ENCODE measurements at regions not wholly inside any gene's neighbourhood (a gene's known extent, or its start where the extent isn't known, plus 50 kb on each side); places are given as distances from the start of the nearest gene placed in this dataset.

DNA sequence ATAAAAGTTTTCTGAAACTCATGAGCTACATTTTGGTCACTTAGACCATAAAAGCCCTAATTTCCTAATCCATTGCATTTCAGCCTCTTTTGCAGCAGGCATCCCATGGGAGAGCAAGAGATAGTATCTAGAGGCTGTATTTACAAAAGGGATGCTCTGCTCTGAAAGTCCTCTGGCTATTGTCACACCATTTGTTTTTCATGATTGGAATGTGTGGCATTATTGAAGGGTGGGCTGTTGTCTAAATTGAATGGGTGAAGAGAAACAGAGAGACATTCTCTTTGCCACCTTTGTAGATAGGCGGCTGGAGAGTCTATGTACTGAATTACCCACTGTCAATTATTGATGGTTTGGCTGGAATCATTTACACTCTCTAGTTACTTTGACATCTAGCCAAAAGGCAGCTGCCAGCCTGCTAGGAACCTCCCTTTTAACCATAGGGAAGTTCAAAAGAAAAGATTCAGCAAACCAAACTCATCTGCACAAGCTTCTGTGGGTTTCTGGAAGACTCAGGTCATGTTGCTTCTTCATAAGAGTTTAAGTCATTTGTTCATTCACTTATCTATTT is 89.8 kb upstream of the RARB start:
- TF ChIP-seq FOXM1 (IDR thresholded peaks at IDR 0.05; ENCODE audit: low read depth, low read length) (no peak), EZH2 (IDR thresholded peaks at IDR 0.05; ENCODE audit: borderline replicate concordance, control insufficient read depth, low read depth, low read length) (no peak), NRF1 (conservative IDR thresholded peaks at IDR 0.05; ENCODE audit: low read depth, low read length) (no peak), EED (IDR thresholded peaks at IDR 0.05; ENCODE audit: low read depth) (no peak), POLR2AphosphoS5 (IDR thresholded peaks at IDR 0.05; ENCODE audit: low read length) (no peak), BCL11A (IDR thresholded peaks at IDR 0.05; ENCODE audit: low read depth, low read length) (no peak), ETV6 (conservative IDR thresholded peaks at IDR 0.05 in 1 of 2, IDR thresholded peaks at IDR 0.05 in 1 of 2; ENCODE audit: borderline replicate concordance in 1 of 2, low read depth in 1 of 2) (no peak)
- TF ChIP-seq, protein P1, sequence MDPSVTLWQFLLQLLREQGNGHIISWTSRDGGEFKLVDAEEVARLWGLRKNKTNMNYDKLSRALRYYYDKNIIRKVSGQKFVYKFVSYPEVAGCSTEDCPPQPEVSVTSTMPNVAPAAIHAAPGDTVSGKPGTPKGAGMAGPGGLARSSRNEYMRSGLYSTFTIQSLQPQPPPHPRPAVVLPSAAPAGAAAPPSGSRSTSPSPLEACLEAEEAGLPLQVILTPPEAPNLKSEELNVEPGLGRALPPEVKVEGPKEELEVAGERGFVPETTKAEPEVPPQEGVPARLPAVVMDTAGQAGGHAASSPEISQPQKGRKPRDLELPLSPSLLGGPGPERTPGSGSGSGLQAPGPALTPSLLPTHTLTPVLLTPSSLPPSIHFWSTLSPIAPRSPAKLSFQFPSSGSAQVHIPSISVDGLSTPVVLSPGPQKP (IDR thresholded peaks at IDR 0.05; ENCODE audit: low read depth, low read length), result no peak
- TF ChIP-seq, protein P2, sequence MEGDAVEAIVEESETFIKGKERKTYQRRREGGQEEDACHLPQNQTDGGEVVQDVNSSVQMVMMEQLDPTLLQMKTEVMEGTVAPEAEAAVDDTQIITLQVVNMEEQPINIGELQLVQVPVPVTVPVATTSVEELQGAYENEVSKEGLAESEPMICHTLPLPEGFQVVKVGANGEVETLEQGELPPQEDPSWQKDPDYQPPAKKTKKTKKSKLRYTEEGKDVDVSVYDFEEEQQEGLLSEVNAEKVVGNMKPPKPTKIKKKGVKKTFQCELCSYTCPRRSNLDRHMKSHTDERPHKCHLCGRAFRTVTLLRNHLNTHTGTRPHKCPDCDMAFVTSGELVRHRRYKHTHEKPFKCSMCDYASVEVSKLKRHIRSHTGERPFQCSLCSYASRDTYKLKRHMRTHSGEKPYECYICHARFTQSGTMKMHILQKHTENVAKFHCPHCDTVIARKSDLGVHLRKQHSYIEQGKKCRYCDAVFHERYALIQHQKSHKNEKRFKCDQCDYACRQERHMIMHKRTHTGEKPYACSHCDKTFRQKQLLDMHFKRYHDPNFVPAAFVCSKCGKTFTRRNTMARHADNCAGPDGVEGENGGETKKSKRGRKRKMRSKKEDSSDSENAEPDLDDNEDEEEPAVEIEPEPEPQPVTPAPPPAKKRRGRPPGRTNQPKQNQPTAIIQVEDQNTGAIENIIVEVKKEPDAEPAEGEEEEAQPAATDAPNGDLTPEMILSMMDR (IDR thresholded peaks at IDR 0.05 in 2 of 3, conservative IDR thresholded peaks at IDR 0.05 in 1 of 3; ENCODE audit: control insufficient read depth in 2 of 3, extremely low read depth in 1 of 3, insufficient read depth in 1 of 3, low read depth in 3 of 3, low read length in 3 of 3), result no peak
- TF ChIP-seq, protein P3, sequence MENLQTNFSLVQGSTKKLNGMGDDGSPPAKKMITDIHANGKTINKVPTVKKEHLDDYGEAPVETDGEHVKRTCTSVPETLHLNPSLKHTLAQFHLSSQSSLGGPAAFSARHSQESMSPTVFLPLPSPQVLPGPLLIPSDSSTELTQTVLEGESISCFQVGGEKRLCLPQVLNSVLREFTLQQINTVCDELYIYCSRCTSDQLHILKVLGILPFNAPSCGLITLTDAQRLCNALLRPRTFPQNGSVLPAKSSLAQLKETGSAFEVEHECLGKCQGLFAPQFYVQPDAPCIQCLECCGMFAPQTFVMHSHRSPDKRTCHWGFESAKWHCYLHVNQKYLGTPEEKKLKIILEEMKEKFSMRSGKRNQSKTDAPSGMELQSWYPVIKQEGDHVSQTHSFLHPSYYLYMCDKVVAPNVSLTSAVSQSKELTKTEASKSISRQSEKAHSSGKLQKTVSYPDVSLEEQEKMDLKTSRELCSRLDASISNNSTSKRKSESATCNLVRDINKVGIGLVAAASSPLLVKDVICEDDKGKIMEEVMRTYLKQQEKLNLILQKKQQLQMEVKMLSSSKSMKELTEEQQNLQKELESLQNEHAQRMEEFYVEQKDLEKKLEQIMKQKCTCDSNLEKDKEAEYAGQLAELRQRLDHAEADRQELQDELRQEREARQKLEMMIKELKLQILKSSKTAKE (IDR thresholded peaks at IDR 0.05; ENCODE audit: low read depth, poor library complexity, severe bottlenecking), result no peak

Measured in GM12878 (cell line).